ENCODE measurements at regions not wholly inside any gene's neighbourhood (a gene's known extent, or its start where the extent isn't known, plus 50 kb on each side); places are given as distances from the start of the nearest gene placed in this dataset.
A peak's percentile ranks its signal among the peaks of the same experiment; 100 is the strongest.

DNA sequence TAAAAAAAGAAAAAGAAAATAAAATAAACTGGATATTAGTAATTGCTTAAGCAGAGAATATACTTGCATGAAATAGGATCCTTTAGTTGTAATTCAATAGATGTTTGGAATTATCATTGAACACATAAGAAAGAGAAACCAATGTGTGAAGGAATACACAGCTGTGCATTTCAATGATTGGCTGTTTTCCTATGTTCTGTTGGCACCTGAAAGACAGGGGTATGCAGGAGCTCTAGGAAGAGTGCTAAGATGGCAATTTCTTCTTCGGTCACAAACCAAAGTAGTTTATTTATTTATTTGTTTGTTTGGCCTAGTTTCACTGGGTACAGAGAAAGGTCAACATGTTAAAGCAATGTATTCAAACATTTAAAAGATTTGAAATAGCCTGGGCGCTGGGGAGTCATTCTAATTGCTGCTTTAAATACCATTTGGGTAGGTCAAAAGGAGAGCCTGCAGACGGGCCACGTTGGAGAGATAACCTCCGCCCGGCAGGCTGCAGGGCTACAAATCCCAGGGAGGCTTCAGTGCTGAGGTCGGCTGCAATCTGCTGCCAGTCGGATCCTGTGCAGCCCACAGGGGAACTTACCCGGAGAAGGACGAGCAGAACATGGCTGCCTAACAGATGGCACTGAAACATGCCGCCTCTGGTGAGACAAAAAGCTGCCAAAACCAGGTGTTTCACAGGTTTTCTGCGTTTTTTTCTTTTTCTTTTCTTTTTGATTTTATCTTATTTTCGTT is 154.2 kb upstream of the TYRP1 start:
- DNase-seq, result no peak

DNA sequence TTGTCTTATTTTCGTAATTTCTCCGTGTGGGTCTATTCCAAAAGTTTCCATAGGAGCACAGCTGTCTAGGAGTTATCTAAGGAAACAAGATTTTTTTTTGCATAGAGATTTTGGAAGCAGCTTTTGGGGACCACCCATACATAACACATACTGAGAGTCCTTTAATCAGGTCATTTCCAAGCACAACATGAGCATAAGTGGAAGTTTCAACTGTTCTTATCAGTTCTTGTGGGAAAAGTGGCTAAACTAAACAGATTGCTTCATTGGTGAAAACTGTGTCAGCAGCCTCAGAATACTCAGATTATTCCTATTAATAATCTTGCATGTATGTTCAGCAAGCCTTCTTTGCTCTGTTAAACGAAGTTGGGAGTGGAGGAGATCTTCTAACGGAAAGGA is 153.6 kb upstream of the TYRP1 start:
- peak in 1 of 2 donors; percentile 14 for DNase-seq

DNA sequence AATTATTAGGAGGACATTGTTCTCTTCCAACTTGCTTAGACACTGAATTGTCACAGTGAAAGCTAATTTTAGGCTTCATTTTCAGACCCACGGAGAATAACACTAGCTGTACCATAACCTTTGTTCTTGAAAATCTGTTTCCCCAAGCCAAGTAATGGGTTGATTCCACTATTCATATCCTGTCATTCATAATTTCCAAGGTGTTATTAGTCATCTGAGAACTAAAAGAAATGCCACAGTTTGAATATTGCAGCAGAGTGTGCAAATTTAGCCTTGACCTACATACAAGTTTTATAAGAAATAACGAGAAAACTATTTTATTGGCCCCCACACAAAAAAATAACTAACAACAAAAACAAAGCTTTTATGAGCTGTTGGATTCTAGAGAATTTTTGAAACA is 148.5 kb upstream of the TYRP1 start:
- DNase-seq, result no peak

DNA sequence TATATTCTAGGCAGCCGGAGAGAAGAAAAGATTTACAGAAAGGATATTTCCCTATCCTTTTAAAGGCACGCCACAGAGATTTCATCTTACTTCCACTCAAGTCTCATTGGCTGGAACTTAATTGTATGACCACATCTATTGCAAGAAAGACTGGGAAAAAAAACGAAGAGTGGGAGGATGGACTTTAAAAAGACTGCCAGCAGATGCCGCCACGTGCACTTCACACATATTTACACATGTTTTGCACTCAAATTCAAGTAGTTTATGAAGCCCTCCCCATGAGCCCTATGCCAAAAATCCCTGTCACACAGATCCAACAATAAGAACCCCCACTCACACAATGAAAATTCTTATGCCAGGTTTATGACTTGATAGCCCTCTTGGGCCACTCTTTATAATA is 138.5 kb upstream of the TYRP1 start:
- DNase-seq, result no peak

DNA sequence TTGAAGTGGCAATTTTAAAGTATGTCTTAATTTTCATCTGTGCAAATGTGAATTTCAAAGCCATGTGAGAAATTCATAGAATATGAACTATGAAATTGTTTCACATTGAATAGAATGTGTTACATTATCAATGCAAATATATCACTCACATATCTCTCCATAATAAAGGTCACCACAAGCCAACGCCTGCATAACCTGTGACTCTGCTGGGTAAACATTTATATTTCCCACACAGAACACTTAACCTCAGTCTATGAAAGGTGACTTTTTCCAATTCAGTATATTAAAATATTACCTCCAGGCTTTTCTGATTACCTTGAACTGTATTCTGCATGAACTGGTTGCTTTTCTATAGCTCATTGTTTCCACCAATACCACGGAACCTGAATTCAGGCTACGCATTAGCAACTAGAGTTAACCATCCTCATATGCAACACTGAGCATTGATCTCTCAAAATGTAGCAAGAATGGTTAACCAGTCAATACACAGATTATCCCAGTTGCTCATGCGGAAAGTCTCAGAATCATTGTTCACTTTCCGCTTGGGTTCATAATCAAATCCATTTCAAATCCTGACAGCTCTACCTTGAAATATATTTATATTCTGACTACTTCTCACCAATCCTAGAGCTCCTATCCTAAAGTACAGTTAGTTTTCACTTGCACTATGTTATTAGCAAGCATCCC is 126.6 kb upstream of the TYRP1 start:
- DNase-seq, result no peak

DNA sequence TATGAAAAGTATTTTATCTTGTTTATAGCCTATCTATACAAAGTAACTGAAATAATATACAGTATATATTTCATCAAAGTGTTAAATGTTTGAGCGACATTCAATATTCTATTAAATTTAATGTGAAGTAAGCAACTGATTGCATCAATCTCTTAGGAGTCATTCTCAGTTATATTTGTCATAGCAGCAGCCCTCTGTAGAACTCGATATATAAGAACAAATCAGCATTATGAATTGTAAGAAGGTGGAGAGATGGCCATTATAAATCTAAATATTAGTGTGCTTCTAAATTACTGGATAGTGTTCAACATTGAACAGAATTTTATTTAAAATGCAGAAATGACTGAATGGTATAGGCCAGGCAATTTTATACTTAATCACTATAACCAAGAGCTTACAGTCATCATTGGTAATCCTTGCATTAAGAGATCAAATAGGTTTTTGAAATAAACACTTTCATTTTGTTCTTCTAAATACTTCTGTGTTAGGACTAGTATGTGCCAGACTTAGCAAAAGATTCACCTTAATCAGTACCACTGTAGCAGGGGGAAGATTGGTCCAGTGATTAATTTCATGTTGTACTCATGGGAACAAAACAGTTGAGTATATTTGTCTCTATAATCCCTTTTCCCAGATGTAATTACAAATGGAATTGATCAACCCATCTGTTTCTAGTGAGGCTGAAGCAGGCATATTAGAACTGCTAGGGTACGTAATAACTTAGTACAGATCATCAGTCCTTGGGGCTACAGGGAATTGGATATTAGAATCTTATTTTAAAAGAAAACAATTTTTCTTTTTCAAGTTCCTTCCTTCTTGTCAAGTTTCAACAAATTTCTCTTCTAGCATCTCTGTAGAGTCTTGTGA is 108.3 kb upstream of the TYRP1 start:
- DNase-seq, result no peak

DNA sequence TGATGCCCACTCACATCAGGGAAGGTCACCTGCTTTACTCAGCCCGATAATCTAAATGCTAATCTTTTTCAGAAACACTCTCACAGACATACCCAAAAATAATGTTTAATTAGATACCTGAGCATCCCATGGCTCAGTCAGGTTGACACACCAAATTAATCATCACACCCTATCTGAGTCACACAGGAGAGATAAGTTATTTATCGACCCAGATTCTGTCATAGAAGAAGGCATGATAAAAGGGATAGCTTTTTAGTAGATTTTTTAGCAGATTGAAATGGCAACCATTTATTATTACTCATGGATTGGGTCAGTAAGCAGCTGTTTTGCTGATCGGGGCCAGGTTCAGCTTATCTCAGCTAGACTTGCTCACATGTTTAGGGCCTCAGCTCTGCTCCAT is 97.8 kb upstream of the TYRP1 start:
- no peak for DNase-seq

DNA sequence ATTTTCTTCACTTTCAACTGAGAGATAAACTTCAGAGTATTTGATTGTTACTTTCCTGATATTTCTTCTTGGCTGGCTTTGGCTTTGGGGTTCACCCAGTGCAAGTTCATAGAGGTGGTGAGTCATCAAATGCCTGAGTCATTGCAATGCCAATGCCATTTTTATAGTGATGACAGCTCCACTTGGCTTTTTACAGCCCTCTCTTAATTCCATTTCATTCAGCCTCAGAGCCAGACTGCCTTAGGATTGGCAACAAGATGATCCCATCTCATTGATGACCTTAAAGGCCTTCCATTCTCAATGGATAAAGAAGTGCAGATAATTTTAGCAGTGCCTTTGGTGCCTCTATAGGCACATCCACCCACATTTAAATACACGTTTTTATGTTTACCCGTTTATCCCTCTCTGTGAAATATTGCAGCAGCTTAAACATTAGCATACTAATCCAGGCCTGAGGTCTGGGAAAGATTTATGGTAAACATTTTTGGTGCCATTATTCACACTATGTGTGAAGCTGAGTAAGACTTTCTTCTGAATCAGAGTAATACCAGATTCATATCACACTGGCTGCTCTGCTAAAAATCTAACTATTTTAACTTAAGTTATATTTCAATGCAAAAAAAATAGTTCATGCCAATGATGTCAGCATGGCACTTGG is 88.9 kb upstream of the TYRP1 start:
- DNase-seq, result no peak

DNA sequence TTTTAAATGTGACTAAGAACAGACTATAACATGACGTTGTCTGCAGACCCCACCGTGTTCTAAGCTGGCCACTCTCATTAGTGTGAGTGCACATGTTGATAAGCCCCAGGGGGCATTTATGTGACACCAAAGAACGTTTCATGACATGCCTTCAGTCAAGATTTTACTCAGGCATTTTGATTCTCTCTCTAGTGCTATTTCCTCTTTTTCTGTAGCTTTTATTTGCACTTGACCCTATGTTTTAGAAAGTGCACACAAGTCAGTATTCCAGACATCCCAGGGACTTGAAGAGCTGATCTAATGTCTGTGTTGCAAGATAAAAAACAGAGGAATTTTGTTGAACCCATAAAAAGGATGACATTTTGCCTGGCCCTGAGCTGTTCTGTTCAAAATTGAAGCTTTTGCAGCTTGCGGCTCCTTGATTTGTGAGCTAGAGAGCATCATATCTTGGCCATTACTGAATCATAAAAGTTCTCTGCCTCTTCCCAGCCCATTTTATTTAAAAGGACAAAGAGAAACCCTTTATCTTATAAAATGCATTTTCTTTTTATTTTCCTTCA is 80.9 kb upstream of the TYRP1 start:
- no peak for DNase-seq

DNA sequence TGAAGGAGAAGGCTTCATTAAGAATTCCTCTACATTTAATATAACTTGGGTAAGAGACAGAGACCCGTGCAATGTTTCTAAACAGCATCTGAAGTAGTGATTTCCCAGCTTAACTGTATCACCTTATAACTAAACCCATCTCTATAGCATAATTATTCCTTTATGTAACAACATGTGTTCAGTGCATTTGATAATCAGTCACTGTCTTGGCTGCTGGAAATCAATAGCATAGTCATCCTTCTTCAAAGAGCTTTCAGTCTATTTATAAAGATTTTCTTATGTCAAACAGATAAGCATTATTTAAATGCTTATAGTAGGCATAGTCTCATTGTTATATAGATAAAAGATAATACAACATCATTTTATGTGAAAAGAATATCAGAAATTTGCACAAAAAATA is 80.1 kb upstream of the TYRP1 start:
- no peak for DNase-seq

DNA sequence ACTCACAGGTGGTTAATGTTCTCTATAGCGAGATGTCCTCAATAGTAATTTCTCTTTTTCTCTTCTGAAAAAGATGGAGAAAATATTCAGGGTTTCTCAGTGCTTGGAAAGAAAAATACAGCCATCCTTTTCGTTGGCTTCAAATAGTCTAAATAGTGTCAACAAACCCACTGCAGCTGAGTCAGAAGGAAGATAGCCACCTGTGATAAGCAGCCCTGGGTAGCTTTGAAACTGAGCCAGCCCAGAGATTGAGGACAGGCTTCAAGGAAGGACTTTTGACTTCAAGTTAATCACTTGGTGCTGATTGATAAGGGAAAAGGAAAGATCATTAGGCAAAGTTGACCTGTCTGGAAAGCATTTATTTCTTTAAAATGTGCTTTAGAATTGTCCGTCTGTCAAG is 78.7 kb upstream of the TYRP1 start:
- no peak for DNase-seq

DNA sequence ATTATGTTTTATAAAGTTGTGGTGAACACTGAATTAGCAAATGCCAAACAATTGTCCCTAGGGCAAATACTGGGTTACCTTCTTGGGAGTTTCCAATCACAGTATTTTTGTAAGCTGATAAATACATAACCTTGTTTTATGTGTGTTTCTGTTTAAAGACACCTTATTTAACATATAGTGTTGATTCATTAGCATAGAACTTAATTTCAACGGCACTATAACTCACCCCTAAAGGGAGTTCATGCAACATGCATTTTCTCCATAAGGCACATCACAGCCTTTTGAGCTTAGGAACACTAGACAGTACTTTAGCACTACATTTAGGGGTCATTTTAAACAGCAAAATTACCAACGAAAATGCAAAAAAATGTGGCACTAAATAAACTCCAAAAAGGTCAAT is 74.2 kb upstream of the TYRP1 start:
- DNase-seq, result no peak

DNA sequence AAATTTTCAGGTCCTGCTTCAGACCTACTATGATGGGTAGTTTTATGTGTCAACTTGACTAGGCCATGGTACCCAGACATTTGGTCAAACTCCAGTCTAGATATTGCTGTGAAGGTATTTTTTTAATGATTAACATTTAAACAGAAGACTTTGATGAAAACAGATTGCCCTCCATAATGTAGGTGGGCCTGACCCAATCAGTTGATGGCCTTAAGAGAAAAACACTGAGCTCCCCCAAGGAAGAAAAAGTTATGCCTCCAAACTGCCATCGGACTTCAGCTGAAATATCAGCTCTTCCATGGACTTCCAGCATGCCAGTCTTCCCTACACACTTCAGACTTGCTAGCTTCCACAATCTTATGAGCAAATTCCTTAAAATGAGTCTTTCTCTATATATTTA is 67.3 kb upstream of the TYRP1 start:
- DNase-seq, result no peak

DNA sequence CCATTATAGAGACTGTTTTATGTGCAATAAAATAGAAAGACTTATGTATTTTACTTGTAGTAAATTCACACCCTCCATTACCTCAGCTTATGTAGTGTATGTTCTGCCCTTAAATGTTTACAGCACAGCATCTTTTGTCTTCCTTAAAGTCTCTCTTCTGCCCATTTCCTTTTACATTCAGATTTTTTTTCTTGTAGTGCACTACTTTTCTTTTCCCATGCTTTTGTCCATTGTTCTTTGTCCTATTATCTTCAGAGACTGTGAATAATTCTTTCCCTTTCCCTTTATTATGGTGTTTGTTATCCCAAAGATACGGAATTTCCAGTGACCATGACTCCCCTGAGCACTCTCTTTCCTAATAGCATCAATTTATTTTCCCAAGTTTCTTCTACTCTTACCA is 66.1 kb upstream of the TYRP1 start:
- DNase-seq, result no peak

DNA sequence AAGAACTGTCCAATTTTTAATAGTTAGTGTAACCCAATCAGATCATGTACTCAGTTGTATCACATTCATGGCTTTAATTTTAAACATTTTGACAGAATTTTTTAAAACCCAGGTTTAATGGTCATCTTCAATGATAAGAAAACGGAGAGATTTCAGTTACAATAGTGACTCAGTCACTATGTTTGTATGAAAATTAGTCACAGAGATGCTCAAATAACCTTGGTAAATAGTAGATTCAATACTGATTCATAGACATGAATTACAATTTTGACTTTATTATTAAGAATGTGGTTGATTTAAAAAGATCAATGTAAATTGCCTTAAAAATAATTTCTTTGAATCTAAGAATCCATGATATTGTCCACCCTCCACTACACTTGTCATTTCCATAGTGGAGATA is 64.6 kb upstream of the TYRP1 start:
- no peak for DNase-seq

DNA sequence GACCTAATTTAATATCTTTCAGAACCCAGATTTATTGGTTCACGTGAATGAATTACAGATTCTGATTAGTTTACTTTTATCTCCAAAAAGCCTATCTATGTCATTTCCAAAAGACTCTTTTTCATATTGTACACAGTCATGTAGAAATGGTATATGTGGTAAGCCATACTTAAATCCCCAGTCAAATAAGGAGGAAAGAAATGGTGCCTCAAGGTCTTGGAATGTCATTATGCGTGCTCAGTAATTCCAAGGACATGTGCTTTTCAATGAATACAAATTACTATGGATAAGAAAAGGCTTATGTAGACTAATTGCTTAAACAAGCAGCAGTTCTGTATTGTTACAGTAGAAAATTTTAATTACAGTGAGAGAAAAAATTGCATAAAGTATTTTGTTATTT is 64.1 kb upstream of the TYRP1 start:
- DNase-seq, result no peak

DNA sequence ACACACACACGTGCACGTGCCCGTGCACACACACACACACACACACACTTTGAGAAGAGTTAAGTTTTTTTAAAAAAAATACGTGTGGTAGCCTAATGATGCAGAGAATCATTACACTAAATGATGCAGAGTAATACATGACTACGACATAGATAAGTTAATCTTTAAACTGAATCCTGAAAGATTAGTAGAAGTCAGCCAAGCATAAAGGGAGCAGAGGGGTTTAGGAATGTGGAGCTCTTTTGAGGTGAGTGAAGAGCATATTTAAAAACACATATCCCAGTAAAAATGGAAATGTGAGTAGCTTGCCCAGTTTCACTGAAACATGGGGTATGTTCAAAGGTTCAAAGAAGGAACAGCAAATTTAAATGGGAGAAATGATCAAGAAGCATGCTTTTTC is 61.3 kb upstream of the TYRP1 start:
- no peak for DNase-seq

DNA sequence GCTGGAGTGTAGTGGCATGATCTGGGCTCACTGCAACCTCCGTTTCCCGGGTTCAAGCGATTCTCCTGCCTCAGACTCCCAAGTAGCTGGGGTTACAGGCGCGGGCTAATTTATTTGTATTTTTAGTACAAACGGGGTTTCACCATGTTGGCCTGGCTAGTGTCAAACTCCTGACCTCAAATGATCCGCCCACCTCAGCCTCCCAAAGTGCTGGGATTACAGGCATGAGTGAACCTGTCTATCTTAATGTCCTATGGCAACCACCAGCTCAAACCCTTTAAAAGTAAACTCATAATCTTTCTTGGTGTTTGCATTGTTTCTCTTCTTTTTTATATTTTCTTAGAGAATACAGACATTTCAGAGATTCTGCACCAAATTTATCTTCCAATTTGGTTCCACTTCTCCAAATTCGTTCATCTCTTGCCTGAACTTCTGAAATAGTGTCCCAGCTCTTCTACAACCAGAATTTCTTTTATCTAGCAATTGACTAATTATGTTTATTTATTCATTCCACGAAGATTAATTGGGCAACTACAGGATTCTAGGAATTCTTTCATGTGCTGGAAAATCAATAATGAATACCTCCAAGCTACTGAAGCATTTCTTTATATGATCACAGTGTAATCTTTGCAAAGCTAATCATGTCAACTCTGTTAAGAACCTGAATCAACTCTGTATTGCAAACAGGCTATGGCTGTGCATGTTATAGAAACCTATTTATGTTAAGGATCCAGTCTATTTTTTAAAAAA is 60.0 kb upstream of the TYRP1 start:
- DNase-seq, result no peak

DNA sequence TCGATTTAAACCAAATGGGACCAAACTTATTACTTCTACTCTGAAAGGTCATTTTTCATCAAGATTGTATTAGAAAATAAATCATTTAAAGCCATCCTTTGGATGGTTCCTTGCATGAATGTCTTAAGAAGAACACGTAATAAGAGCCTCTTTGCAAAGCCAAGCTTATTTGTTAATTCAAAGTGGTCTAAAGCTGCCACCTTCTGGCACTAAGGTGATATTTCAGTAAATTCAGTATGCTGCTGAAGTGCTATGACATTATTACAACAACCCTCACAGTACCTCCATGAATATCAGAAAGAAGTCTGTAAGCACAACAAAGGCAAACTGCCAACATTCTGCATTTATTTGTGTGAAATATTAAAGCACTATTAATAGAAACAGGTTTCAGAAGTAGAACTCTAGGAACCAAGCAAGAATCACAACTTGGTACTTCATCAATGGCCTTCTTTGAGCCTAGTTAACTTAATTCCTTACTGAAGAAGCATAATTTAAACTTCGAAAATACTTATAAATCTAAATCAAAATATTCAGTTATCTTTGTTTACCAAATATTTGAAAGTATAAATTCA is 53.1 kb upstream of the TYRP1 start:
- DNase-seq, result peak; percentile 31 to 47

DNA sequence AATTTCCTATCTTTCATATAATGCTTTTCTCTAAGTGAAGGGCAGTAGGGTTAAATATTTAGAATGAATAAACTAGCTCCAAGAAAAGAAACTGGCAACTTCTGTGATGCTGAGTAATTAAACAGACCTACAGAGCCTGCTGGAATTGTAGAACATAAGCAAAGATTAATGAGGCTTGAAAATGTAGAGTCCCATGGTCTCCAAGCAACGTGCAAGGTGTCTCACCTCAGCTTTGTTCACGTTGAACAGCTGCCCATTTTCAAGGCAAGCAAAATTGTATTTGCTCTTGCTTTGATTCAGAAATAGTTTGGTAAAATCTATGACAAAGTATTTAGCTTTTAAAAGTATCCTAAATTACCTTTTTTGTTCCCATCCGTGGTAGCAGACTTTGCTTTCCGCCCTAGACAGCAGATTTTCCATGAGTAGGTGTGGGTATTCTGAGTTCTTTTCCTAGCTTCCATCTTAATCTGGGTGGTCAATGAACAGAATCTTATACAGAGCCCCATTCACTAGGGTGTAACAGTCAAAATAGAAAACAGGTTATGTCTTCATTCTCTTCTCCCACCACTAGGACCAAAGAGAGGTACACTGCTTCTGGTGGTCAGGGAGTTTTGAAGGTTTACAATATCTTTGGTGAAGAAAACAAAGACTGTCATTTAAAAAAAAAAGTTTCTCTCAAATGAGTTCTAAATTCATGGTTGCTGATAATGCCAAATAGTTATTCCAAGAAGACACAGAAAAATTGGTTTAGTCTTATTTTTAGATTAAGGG is 52.1 kb upstream of the TYRP1 start:
- no peak for DNase-seq
